ENCODE measurements at regions not wholly inside any gene's neighbourhood (a gene's known extent, or its start where the extent isn't known, plus 50 kb on each side); places are given as distances from the start of the nearest gene placed in this dataset.

- Histone ChIP-seq H3K27me3 (ENCODE audit: control insufficient read depth, insufficient read depth, low read length) (no peaks in the 10 kb centered on the region), H3K4me3 (ENCODE audit: low read length) (no peak overlapping the region), H3K4me1 (ENCODE audit: control insufficient read depth, insufficient read depth, low read length) (peaks cover 4% of the 10 kb centered on the region; the same call in 1 of the 2 replicates), H3K9me3 (ENCODE audit: control insufficient read depth, insufficient read depth, low read length) (no peaks in the 10 kb centered on the region), H3K36me3 (ENCODE audit: control insufficient read depth, insufficient read depth, low read length) (no peaks in the 10 kb centered on the region), H3K27ac (ENCODE audit: low read length) (no peak overlapping the region)
- no CpG with 5 or more reads among the region's 7 CpGs for WGBS (ENCODE audit: insufficient coverage, insufficient read length)
- no peak for DNase-seq (ENCODE audit: low read depth, low spot score)
Observed at GRCh38 chr12:98405805-98406366, 109.5 kb upstream of the TMPO start.

DNA sequence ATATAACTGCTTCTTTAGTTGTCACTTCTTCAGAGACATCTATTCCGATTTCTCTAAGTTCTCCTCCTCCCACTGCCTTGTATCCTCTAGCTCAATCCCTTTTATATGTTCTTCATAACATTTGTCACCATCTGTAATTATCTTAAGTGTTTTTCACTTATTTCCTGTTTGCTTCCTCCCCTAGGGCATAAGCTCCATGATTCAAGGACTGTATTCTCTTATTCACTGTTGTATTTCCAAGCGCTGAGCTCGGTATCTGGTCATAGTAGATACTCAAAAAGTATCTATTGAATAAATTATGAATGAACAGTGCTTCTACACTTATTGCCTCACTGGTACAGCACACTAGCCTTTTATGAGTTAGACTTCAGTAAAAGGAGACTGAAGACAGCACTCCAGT is 109.0 kb upstream of the TMPO start:
- DNase-seq (ENCODE audit: low read depth, low spot score), result no peak
- Histone ChIP-seq H3K4me1 (ENCODE audit: control insufficient read depth, insufficient read depth, low read length) (peaks cover 4% of the 10 kb centered on the region; the same call in 1 of the 2 replicates), H3K27me3 (ENCODE audit: control insufficient read depth, insufficient read depth, low read length) (no peaks in the 10 kb centered on the region), H3K4me3 (ENCODE audit: low read length) (no peak overlapping the region), H3K27ac (ENCODE audit: low read length) (no peak overlapping the region), H3K36me3 (ENCODE audit: control insufficient read depth, insufficient read depth, low read length) (no peaks in the 10 kb centered on the region), H3K9me3 (ENCODE audit: control insufficient read depth, insufficient read depth, low read length) (no peaks in the 10 kb centered on the region)
- WGBS (ENCODE audit: insufficient coverage, insufficient read length), result no CpG with 5 or more reads among the region's 3 CpGs

DNA sequence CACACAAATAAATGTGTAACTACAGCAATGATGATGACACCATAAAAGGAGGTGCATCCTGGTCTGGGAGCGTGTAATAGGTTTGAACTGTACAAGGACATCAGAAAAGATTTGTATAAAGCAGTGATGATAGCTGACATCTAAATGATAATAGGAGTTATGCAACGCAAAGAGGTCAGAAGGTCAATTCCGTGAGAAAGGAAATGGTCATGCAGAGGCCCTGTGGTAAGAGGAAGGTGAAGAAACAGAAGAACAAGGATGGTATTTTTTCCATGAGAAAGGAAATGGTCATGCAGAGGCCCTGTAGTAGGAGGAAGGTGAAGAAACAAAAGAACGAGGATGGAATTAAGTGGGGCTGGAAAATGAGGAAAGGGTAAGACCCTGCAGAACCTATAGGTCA is 106.7 kb upstream of the TMPO start:
- WGBS (ENCODE audit: insufficient coverage, insufficient read length), result no CpG with 5 or more reads among the region's 4 CpGs
- Histone ChIP-seq H3K27me3 (ENCODE audit: control insufficient read depth, insufficient read depth, low read length) (no peaks in the 10 kb centered on the region), H3K9me3 (ENCODE audit: control insufficient read depth, insufficient read depth, low read length) (no peaks in the 10 kb centered on the region), H3K27ac (ENCODE audit: low read length) (no peak overlapping the region), H3K4me3 (ENCODE audit: low read length) (no peak overlapping the region), H3K36me3 (ENCODE audit: control insufficient read depth, insufficient read depth, low read length) (no peaks in the 10 kb centered on the region), H3K4me1 (ENCODE audit: control insufficient read depth, insufficient read depth, low read length) (peaks cover 4% of the 10 kb centered on the region; the same call in 1 of the 2 replicates)
- no peak for DNase-seq (ENCODE audit: low read depth, low spot score)

GRCh38 chr12:98409548-98409947 is 105.8 kb upstream of the TMPO start:
- no peak for DNase-seq (ENCODE audit: low read depth, low spot score)
- Histone ChIP-seq H3K4me1 (ENCODE audit: control insufficient read depth, insufficient read depth, low read length) (peaks cover 4% of the 10 kb centered on the region; the same call in 1 of the 2 replicates), H3K27ac (ENCODE audit: low read length) (no peak overlapping the region), H3K27me3 (ENCODE audit: control insufficient read depth, insufficient read depth, low read length) (no peaks in the 10 kb centered on the region), H3K9me3 (ENCODE audit: control insufficient read depth, insufficient read depth, low read length) (no peaks in the 10 kb centered on the region), H3K36me3 (ENCODE audit: control insufficient read depth, insufficient read depth, low read length) (no peaks in the 10 kb centered on the region), H3K4me3 (ENCODE audit: low read length) (no peak overlapping the region)
- no CpG with 5 or more reads among the region's 1 CpG for WGBS (ENCODE audit: insufficient coverage, insufficient read length)

GRCh38 chr12:98410356-98410755 is 105.0 kb upstream of the TMPO start:
- H3K27me3 ChIP-seq (ENCODE audit: control insufficient read depth, insufficient read depth, low read length), result no peaks in the 10 kb centered on the region
- H3K4me1 ChIP-seq (ENCODE audit: control insufficient read depth, insufficient read depth, low read length), result peaks cover 3% of the 10 kb centered on the region; the same call in 1 of the 2 replicates
- no peak overlapping the region for H3K4me3 ChIP-seq (ENCODE audit: low read length)
- no peak overlapping the region for H3K27ac ChIP-seq (ENCODE audit: low read length)
- H3K36me3 ChIP-seq (ENCODE audit: control insufficient read depth, insufficient read depth, low read length), result no peaks in the 10 kb centered on the region
- no peaks in the 10 kb centered on the region for H3K9me3 ChIP-seq (ENCODE audit: control insufficient read depth, insufficient read depth, low read length)
- no peak for DNase-seq (ENCODE audit: low read depth, low spot score)

DNA sequence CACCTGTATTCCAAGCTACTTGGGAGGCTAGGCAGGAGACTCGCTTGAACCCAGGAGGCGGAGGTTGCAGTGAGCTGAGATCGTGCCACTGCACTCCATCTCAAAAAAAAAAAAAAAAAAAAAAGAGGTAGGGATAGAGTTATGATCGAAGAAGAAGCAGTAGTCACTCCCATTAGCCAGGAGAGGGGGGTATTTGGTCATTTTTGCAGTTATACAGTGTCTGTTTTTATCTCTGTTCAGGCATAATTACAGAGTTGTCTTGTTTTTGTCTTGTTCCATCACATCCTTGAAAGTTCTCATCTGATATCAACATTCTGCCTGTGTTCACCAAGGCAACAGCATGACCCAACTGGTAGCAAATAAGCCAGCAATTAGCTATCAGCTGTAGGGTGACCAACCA is 98.5 kb upstream of the TMPO start:
- no CpG with 5 or more reads among the region's 4 CpGs for WGBS (ENCODE audit: insufficient coverage, insufficient read length)

GRCh38 chr12:98417266-98417665 is 98.1 kb upstream of the TMPO start:
- H3K27ac ChIP-seq (ENCODE audit: low read length), result no peak overlapping the region
- H3K27me3 ChIP-seq (ENCODE audit: control insufficient read depth, insufficient read depth, low read length), result no peaks in the 10 kb centered on the region
- no CpG with 5 or more reads among the region's 2 CpGs for WGBS (ENCODE audit: insufficient coverage, insufficient read length)
- H3K4me1 ChIP-seq (ENCODE audit: control insufficient read depth, insufficient read depth, low read length), result peaks cover 1% of the 10 kb centered on the region; the same call in 1 of the 2 replicates
- no peaks in the 10 kb centered on the region for H3K9me3 ChIP-seq (ENCODE audit: control insufficient read depth, insufficient read depth, low read length)
- DNase-seq (ENCODE audit: low read depth, low spot score), result no peak
- H3K36me3 ChIP-seq (ENCODE audit: control insufficient read depth, insufficient read depth, low read length), result no peaks in the 10 kb centered on the region
- no peak overlapping the region for H3K4me3 ChIP-seq (ENCODE audit: low read length)

More for the DNA sequence above, 98.5 kb upstream of the TMPO start:
- Histone ChIP-seq H3K9me3 (ENCODE audit: control insufficient read depth, insufficient read depth, low read length) (no peaks in the 10 kb centered on the region), H3K36me3 (ENCODE audit: control insufficient read depth, insufficient read depth, low read length) (no peaks in the 10 kb centered on the region), H3K27ac (ENCODE audit: low read length) (no peak overlapping the region), H3K27me3 (ENCODE audit: control insufficient read depth, insufficient read depth, low read length) (no peaks in the 10 kb centered on the region), H3K4me1 (ENCODE audit: control insufficient read depth, insufficient read depth, low read length) (peaks cover 1% of the 10 kb centered on the region; the same call in 1 of the 2 replicates), H3K4me3 (ENCODE audit: low read length) (no peak overlapping the region)
- no peak for DNase-seq (ENCODE audit: low read depth, low spot score)

GRCh38 chr12:98418357-98419075 is 96.9 kb upstream of the TMPO start:
- no peaks in the 10 kb centered on the region for H3K27me3 ChIP-seq (ENCODE audit: control insufficient read depth, insufficient read depth, low read length)
- H3K9me3 ChIP-seq (ENCODE audit: control insufficient read depth, insufficient read depth, low read length), result no peaks in the 10 kb centered on the region
- no CpG with 5 or more reads among the region's 7 CpGs for WGBS (ENCODE audit: insufficient coverage, insufficient read length)
- no peak overlapping the region for H3K4me3 ChIP-seq (ENCODE audit: low read length)
- peaks cover 1% of the 10 kb centered on the region; the same call in 1 of the 2 replicates for H3K4me1 ChIP-seq (ENCODE audit: control insufficient read depth, insufficient read depth, low read length)
- DNase-seq (ENCODE audit: low read depth, low spot score), result no peak
- H3K27ac ChIP-seq (ENCODE audit: low read length), result no peak overlapping the region
- H3K36me3 ChIP-seq (ENCODE audit: control insufficient read depth, insufficient read depth, low read length), result no peaks in the 10 kb centered on the region

GRCh38 chr12:98419081-98419794 is 96.2 kb upstream of the TMPO start:
- Histone ChIP-seq H3K27me3 (ENCODE audit: control insufficient read depth, insufficient read depth, low read length) (no peaks in the 10 kb centered on the region), H3K27ac (ENCODE audit: low read length) (no peak overlapping the region), H3K9me3 (ENCODE audit: control insufficient read depth, insufficient read depth, low read length) (no peaks in the 10 kb centered on the region), H3K4me1 (ENCODE audit: control insufficient read depth, insufficient read depth, low read length) (peaks cover 1% of the 10 kb centered on the region; the same call in 1 of the 2 replicates), H3K36me3 (ENCODE audit: control insufficient read depth, insufficient read depth, low read length) (no peaks in the 10 kb centered on the region), H3K4me3 (ENCODE audit: low read length) (no peak overlapping the region)
- DNase-seq (ENCODE audit: low read depth, low spot score), result no peak
- no CpG with 5 or more reads among the region's 9 CpGs for WGBS (ENCODE audit: insufficient coverage, insufficient read length)

- Histone ChIP-seq H3K4me1 (ENCODE audit: control insufficient read depth, insufficient read depth, low read length) (peaks cover 3% of the 10 kb centered on the region; the same call in 1 of the 2 replicates), H3K4me3 (ENCODE audit: low read length) (no peak overlapping the region), H3K36me3 (ENCODE audit: control insufficient read depth, insufficient read depth, low read length) (no peaks in the 10 kb centered on the region), H3K27ac (ENCODE audit: low read length) (no peak overlapping the region), H3K27me3 (ENCODE audit: control insufficient read depth, insufficient read depth, low read length) (no peaks in the 10 kb centered on the region), H3K9me3 (ENCODE audit: control insufficient read depth, insufficient read depth, low read length) (no peaks in the 10 kb centered on the region)
- no CpG with 5 or more reads among the region's 16 CpGs for WGBS (ENCODE audit: insufficient coverage, insufficient read length)
- no peak for DNase-seq (ENCODE audit: low read depth, low spot score)
Observed at GRCh38 chr12:98419795-98420404, 95.5 kb upstream of the TMPO start.

Data from iPS DF 6.9 (cell line).